T follicular helper cell (primary cell): ENCODE measurements at regions not wholly inside any gene's neighbourhood (a gene's known extent, or its start where the extent isn't known, plus 50 kb on each side); places are given as distances from the start of the nearest gene placed in this dataset.
"Not testable (repeated sequence)": the region's sequence is repeated elsewhere in the genome, so short reads cannot be mapped to it uniquely, and the experiment has no call there.

Experiments used
- DNase-seq: peaks from one replicate; pipeline ENCODE4 v3.0.0-alpha.2; 2020; ENCODE audit warnings: low read depth

DNA sequence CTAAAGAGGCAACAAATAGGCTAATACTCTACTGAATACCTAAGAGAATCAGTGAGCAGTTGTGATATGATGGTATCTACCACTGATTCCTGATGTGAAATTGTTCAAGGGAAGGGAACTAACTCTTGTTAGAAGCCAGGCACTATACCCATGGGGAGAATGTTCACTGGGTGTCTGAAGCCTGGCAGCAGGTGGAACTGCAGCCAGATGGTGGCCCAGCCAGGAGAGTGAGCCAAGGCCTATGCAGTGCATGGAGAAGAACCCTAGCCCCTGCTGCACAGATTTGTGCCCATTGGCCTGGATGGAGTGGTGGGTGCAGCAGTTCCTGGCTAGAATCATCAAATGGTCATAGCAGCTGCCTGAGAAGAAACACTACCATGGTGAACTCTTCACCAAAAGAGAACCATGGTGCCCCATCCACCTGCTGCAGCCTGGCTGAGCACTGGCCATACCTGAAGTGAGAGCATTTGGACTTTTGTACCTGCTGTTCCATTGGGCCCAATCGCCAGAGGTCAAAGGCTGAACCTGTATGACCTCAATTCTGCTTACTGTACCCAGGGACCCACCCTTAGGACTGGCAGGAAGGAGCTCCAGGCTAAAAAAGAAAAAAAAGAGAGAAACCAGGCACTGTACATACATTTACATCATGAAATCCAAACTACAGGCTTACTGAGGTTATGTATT lies 118.8 kb upstream of the IVNS1ABP start:
- DNase-seq: no peak

- no peak for DNase-seq
Observed at GRCh38 chr1:185434721-185435120, 117.7 kb upstream of the IVNS1ABP start.

DNA sequence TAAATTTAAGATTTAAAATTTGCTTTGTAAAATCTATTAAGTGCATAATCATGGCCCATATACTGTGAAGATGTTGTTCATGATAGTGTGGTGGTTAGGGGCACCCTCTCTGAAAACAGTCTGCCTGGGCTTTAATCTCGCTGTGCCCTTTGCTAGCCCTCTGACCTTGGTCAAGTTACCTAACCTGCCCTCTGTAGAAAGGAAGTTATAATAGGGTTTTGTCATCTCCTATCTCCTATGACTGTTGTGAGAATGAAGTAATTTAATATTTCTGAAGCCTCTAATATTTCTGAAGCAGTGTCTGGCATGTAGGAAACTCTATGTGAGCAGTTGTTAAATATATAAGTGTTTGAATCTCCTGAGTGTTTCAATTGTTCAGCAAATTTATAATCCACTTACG lies 116.6 kb upstream of the IVNS1ABP start:
- no peak for DNase-seq

- no peak for DNase-seq
Observed at GRCh38 chr1:185432948-185433347, 115.9 kb upstream of the IVNS1ABP start.

DNA sequence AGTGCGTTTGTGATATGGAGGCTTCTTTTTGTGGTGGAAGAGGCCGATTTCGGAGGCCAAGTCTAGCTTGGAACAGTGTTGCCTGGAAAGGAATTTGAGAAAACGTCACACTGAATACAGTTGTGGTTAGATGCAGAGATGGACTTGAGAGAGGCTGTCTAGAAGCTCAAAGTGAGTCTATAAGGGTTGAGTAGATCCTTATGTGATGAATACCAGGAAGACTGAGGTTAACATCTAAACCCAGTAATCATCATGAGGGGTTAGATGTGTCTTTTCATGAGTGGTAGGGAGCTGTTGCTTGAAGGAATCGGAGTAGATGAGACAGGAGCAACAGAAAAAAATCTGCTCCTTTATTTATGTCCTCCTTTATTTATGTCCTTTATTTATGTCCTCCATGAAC lies 114.6 kb upstream of the IVNS1ABP start:
- no peak for DNase-seq

GRCh38 chr1:185429668-185430067 lies 112.6 kb upstream of the IVNS1ABP start:
- not testable (repeated sequence) for DNase-seq

DNA sequence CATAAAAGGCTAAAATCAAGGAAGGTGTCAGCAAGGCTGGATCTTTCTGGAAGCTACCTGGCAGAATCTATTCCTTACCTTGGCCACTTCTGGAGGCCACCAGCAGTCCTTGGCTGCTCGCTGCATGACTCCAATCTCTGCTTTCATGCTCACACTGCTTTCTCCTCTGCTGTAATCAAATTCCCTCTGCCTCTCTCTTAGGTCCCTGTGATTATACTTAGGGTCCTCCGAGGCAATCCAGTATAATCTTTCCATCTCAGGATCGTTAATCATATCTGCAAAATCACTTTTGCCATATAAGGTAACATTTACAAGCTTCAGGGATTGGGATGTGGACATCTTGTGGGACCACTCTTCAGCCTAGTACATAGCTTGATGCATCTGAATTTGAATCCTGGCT lies 110.7 kb upstream of the IVNS1ABP start:
- no peak for DNase-seq

GRCh38 chr1:185427264-185427663 lies 110.2 kb upstream of the IVNS1ABP start:
- no peak for DNase-seq

DNA sequence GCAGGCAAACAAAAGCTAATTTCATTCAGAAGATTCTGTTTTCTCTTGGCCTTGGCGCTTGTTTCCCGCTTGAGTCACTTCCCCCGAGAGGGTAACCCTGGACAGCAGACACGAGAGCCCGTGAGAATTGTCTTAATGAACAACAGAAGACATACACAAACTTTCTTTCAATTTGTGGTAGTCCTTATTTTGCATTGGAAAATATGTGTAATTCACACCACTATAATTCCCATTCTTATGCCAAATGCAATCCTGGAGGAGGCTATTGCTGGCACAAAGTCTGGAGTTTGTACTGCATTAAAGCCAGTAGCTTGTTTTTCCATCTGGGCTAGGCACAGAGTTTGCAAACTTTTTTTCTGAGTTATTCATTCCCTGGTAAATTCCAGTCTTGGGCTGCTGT lies 109.8 kb upstream of the IVNS1ABP start:
- DNase-seq: no peak

- no peak for DNase-seq
Observed at GRCh38 chr1:185425163-185425562, 108.1 kb upstream of the IVNS1ABP start.

- DNase-seq: no peak
Observed at GRCh38 chr1:185421485-185422107, 104.6 kb upstream of the IVNS1ABP start.

DNA sequence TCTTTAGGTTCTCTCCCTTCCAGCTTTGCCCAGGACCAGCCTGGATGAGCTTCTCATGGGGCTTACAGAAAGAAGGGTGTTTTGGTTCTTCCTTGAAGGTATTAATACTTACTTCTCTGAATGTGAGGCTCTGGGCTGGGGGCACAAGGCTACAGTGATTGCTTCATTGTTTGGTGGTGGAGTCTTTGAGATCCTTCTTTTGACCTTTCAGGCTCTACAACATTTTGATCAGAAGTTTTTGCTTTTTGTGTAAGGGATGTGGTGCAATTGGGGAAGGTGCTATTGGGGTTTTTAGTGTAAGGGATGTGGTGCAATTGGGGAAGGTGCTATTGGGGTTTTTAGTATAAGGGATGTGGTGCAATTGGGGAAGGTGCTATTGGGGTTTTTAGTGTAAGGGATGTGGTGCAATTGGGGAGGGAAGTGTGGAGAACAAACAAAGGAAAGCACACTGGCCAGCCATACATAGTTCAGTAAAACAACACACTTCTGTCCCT lies 103.6 kb upstream of the IVNS1ABP start:
- no peak for DNase-seq

DNA sequence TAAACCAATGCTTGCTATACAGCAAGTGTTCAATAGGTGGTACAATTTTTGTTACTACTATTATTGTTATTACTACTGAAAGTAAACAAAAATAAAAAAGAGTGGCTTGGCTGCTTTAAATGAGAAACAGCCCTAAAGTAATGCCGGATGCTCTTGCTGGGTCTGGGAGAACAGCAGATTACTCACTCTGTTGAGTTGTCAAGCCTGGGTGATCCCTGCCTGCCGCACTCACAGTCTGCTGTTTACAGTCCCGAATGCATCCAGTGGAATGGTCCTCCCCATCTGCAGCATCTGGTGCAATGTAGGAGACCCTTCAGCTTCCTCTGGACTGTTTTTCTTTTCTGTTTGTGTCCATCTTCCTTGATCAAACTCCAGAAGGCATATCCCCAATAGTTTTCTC lies 102.7 kb upstream of the IVNS1ABP start:
- no peak for DNase-seq

- DNase-seq: no peak
Observed at GRCh38 chr1:185418472-185418871, 101.4 kb upstream of the IVNS1ABP start.

DNA sequence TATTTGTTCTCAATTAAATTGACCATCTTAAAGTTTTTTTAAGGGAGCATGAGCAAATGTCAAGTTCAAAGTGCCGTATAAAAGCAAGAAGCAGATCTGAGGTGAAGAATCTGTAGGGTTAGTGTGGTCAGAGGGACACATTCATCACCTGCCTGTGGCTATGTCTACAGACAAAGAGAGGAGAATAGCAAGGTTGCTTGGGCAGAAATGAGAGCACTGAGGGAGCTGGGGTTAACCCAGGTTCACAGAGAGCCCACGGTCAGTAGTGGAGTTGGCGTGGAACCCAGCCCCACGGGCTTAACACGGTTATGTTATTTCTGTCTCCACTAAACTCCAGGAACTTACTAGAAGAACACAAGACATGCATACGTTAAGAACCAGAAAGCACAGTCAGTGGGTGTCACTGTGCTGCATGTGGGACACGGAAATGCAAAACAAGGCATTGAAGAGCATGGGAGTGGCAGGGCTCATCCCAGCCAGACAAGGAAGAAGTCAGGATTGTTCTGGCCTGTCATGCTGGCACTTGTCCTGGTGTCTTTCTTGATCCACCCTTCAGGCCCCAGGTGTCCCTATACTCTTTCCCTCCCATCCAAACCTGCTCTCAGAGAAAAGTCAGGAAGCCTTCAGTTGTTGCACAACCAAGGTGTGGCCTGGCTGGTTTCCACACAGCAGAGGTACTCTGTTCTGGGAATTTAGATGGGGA lies 95.5 kb upstream of the IVNS1ABP start:
- no peak for DNase-seq

DNA sequence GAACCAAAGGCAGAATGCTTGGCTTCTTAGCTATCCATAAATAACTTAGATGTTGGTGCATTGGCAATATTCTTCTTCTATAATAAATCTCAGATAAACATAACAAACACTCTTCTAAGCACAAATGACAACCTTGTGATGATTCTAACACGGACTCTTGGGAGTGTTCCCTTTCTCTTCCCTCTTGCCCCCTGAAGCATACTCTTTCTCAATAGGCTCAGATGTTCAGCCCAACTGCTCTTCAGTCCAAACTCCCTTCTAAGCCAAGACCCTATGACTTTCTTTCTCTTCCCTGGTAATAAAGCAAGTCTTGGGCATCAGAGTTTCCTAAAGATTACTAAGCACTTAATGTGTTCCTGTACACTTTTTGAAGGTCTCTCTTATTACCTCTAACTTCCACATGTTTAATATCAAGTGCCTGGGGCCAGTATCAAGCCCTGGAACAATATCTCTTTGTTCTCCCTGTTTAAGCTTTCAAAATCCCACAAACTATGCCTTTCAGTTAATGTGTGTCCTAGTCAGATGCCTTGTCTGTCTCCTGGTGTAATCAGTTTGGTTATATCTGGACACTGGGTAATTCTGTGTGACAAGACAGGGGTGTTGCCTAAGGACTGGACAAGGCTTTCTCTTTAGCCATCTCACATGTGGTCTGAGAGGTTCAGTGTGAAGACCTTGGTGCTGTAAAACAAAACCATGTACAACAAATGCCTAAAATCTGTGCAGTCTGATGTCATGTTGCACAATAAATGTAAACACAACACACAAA lies 92.9 kb upstream of the IVNS1ABP start:
- DNase-seq: no peak

- no peak for DNase-seq
Observed at GRCh38 chr1:185409345-185409744, 92.3 kb upstream of the IVNS1ABP start.

- DNase-seq: no peak
Observed at GRCh38 chr1:185408700-185409270, 91.7 kb upstream of the IVNS1ABP start.

DNA sequence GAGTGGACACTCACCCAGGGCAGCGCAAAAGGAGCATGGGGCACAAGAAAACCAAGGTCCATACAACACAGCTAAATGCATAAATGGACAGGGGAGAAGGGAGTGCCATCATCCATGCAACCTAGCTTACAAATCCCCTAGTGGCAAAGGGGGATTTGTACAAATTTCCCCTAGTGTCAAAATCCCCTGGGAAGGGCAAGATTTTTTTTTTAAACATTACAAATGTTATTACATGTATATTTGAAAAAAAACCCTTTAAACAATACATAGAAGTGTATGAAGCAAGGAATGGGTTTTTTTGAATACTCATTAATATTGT lies 89.6 kb upstream of the IVNS1ABP start:
- DNase-seq: no peak

- no peak for DNase-seq
Observed at GRCh38 chr1:185406006-185406690, 89.1 kb upstream of the IVNS1ABP start.

DNA sequence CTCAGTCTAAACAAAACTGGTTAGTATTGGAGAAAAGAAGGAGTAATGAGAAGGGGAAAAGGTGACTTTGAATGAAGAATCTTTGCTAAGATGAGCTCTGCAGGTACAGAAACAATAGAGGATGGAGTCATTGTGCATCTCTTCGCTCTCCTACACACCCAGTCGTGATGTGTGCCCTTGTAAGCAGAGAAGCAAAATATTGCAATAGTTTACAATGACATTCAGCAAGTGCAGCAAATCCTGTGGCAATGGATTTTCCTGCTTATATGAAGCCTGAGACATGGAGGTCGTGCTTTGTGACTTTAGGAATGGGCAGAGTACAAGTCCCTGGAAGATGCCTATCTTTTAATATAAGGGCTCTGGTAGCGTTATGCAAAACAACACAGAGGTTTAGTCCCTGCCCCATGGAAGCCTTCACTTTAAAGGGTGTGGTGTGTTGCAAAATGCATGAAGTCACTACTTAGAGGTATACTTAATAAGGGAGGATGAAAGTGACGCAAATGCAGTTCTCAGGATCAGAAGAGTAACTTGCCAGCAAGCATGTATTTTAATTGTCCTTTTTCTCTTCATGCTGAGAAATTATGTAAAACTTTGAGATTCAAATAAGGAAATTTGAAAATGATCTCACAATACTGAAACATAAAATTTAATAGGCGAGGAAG lies 88.0 kb upstream of the IVNS1ABP start:
- DNase-seq: no peak
